ENCODE measurements at regions not wholly inside any gene's neighbourhood (a gene's known extent, or its start where the extent isn't known, plus 50 kb on each side); places are given as distances from the start of the nearest gene placed in this dataset.
"Not testable (repeated sequence)": the region's sequence is repeated elsewhere in the genome, so short reads cannot be mapped to it uniquely, and the experiment has no call there.

- DNase-seq (ENCODE audit: low spot score), result not testable (repeated sequence)
These were observed 618.0 kb downstream of the KCNJ18 start for GRCh38 chr17:22310292-22310691.

- DNase-seq (ENCODE audit: low spot score), result no peak
These were observed 618.7 kb downstream of the KCNJ18 start for GRCh38 chr17:22310717-22311686.

- DNase-seq (ENCODE audit: low spot score), result not testable (repeated sequence)
These were observed 628.7 kb downstream of the KCNJ18 start for GRCh38 chr17:22321001-22321400.

- not testable (repeated sequence) for DNase-seq (ENCODE audit: low spot score)
These were observed 630.7 kb downstream of the KCNJ18 start for GRCh38 chr17:22322893-22323550.

GRCh38 chr17:22337467-22337866 is 645.1 kb downstream of the KCNJ18 start:
- DNase-seq (ENCODE audit: low spot score), result no peak

GRCh38 chr17:22356603-22357002 is 664.3 kb downstream of the KCNJ18 start:
- not testable (repeated sequence) for DNase-seq (ENCODE audit: low spot score)

GRCh38 chr17:22370988-22371387 is 678.7 kb downstream of the KCNJ18 start:
- not testable (repeated sequence) for DNase-seq (ENCODE audit: low spot score)

- DNase-seq (ENCODE audit: low spot score), result no peak
These were observed 681.6 kb downstream of the KCNJ18 start for GRCh38 chr17:22373911-22374310.

GRCh38 chr17:22374741-22375140 is 682.4 kb downstream of the KCNJ18 start:
- no peak for DNase-seq (ENCODE audit: low spot score)

GRCh38 chr17:22376747-22377146 is 684.4 kb downstream of the KCNJ18 start:
- not testable (repeated sequence) for DNase-seq (ENCODE audit: low spot score)

GRCh38 chr17:22378748-22379147 is 686.4 kb downstream of the KCNJ18 start:
- DNase-seq (ENCODE audit: low spot score), result not testable (repeated sequence)

GRCh38 chr17:22381589-22381988 is 689.3 kb downstream of the KCNJ18 start:
- DNase-seq (ENCODE audit: low spot score), result not testable (repeated sequence)

- not testable (repeated sequence) for DNase-seq (ENCODE audit: low spot score)
These were observed 691.6 kb downstream of the KCNJ18 start for GRCh38 chr17:22383772-22384460.

GRCh38 chr17:22384461-22384800 is 692.1 kb downstream of the KCNJ18 start:
- DNase-seq (ENCODE audit: low spot score), result not testable (repeated sequence)

GRCh38 chr17:22398446-22398845 is 706.1 kb downstream of the KCNJ18 start:
- not testable (repeated sequence) for DNase-seq (ENCODE audit: low spot score)

- DNase-seq (ENCODE audit: low spot score), result not testable (repeated sequence)
These were observed 706.7 kb downstream of the KCNJ18 start for GRCh38 chr17:22399037-22399436.

- not testable (repeated sequence) for DNase-seq (ENCODE audit: low spot score)
These were observed 712.8 kb downstream of the KCNJ18 start for GRCh38 chr17:22405080-22405479.

GRCh38 chr17:22409160-22409751 is 716.9 kb downstream of the KCNJ18 start:
- no peak for DNase-seq (ENCODE audit: low spot score)

- no peak for DNase-seq (ENCODE audit: low spot score)
These were observed 717.8 kb downstream of the KCNJ18 start for GRCh38 chr17:22410136-22410535.

GRCh38 chr17:22411185-22411784 is 719.0 kb downstream of the KCNJ18 start:
- DNase-seq (ENCODE audit: low spot score), result no peak

- no peak for DNase-seq (ENCODE audit: low spot score)
These were observed 743.1 kb downstream of the KCNJ18 start for GRCh38 chr17:22435231-22435974.

Measured in cerebellar cortex (tissue), 1 donor.